GM12878 (cell line): ENCODE measurements at regions not wholly inside any gene's neighbourhood (a gene's known extent, or its start where the extent isn't known, plus 50 kb on each side); places are given as distances from the start of the nearest gene placed in this dataset.

ENCODE experiments used
- ATAC-seq: fragments of 200-7000 bp; cut with Tn5 transposase; 3 replicates; pipeline ENCODE4 v1.9.1; 2020; ENCODE audit warnings: mild to moderate bottlenecking, moderate library complexity
- BruUV-seq: library from RNA; stranded (reverse); fragments of 400-500 nt; replicated peaks from 2 replicates; lab custom pipeline; 2021; lab: Mats Ljungman, UMichigan
- CTCF ChIA-PET: fragments of 300-600 bp; sonication (Branson Sonifier 250); formaldehyde crosslinking; extraction: SDS; loops from one replicate; lab custom pipeline; 2021; ENCODE audit warnings: inconsistent platforms; lab: Yijun Ruan, JAX
- POLR2A ChIA-PET: fragments of 350-600 bp; formaldehyde crosslinking; extraction: SDS; loops from one replicate; lab custom pipeline; 2021; ENCODE audit warnings: inconsistent platforms; lab: Charles Lee
- RAD21 ChIA-PET: fragments of 300-600 bp; sonication (Branson Sonifier 250); formaldehyde crosslinking; loops from one replicate; lab custom pipeline; 2023; ENCODE audit warnings: antibody characterized with exemption; ENCODE audit not compliant: unreplicated experiment; lab: Charles Lee
- SMC1A ChIA-PET: fragments of 300-600 bp; sonication (Branson Sonifier 250); formaldehyde crosslinking; loops from one replicate; lab custom pipeline; 2023; ENCODE audit not compliant: unreplicated experiment, uncharacterized antibody; lab: Charles Lee
- DNase-seq: peaks from one replicate; pipeline ENCODE4 v3.0.0-alpha.2; 2011; ENCODE audit warnings: low read depth, low spot score
- FAIRE-seq: peaks from 3 replicates; lab custom pipeline; 2011; peaks lifted over from hg19 to GRCh38; lab: Jason Lieb, UNC
- H2AFZ ChIP-seq: 2 replicates; pipeline ENCODE4 v1.6.0; 2011; ENCODE audit warnings: low read depth, low read length, control low read depth; ENCODE audit not compliant: control insufficient read depth
- H3K27ac ChIP-seq: 2 replicates; pipeline ENCODE4 v1.5.1; 2011; ENCODE audit warnings: control low read depth; ENCODE audit not compliant: control insufficient read depth, insufficient read depth
- H3K27me3 ChIP-seq, 2 experiments: replicated peaks in 1 of 2; 2 replicates each; pipeline versions ENCODE4 v1.6.0 to v1.6.1; 2011; ENCODE audit warnings: low read length in 1 of 2; ENCODE audit not compliant: control insufficient read depth in 2 of 2, insufficient read depth in 2 of 2
- H3K36me3 ChIP-seq, 2 experiments: 2 replicates each; pipeline ENCODE4 v1.5.1; 2011; ENCODE audit warnings: low read length in 1 of 2; ENCODE audit not compliant: control insufficient read depth in 2 of 2, insufficient read depth in 2 of 2
- H3K4me1 ChIP-seq: 2 replicates; pipeline ENCODE4 v1.6.1; 2011; ENCODE audit warnings: mild to moderate bottlenecking, low read length, moderate library complexity, mixed read lengths; ENCODE audit not compliant: control insufficient read depth, insufficient read depth
- H3K4me2 ChIP-seq: 2 replicates; pipeline ENCODE4 v1.6.0; 2011; ENCODE audit warnings: control low read depth; ENCODE audit not compliant: control insufficient read depth, insufficient read depth
- H3K4me3 ChIP-seq: fragments of 200-600 bp; sonication (generic); 2 replicates; pipeline ENCODE4 v1.5.1; 2016
- H3K79me2 ChIP-seq: 2 replicates; pipeline ENCODE4 v1.6.0; 2011; ENCODE audit warnings: low read length; ENCODE audit not compliant: control insufficient read depth, insufficient read depth
- H3K9ac ChIP-seq: 2 replicates; pipeline ENCODE4 v1.8.0; 2011; ENCODE audit warnings: low read length, control low read depth, mixed read lengths; ENCODE audit not compliant: control insufficient read depth, insufficient read depth
- H3K9me3 ChIP-seq: replicated peaks from 3 replicates; pipeline ENCODE4 v1.5.1; 2011; ENCODE audit warnings: mild to moderate bottlenecking, low read length; ENCODE audit not compliant: control insufficient read depth, insufficient read depth
- H4K20me1 ChIP-seq: 2 replicates; pipeline ENCODE4 v1.6.0; 2011; ENCODE audit not compliant: control insufficient read depth, insufficient read depth
- BRCA1 ChIP-seq: IDR thresholded peaks from 2 replicates; pipeline ENCODE4 v1.6.1; 2011; ENCODE audit warnings: low read depth, low read length, improper control_type of control experiment
- MEF2A ChIP-seq: IDR thresholded peaks from 2 replicates; pipeline ENCODE4 v1.6.1; 2011; ENCODE audit warnings: low read depth, mild to moderate bottlenecking, low read length, moderate library complexity; ENCODE audit not compliant: insufficient read depth
- NFXL1 ChIP-seq: fragments of 450-650 bp; IDR thresholded peaks from 2 replicates; pipeline ENCODE4 v1.6.1; 2017; ENCODE audit warnings: antibody characterized with exemption, mild to moderate bottlenecking, borderline replicate concordance
- RELA ChIP-seq: fragments of 450-650 bp; IDR thresholded peaks from 2 replicates; pipeline ENCODE4 v1.8.0; 2014; ENCODE audit warnings: borderline replicate concordance; ENCODE audit not compliant: partially characterized antibody
- SUPT20H ChIP-seq: IDR thresholded peaks from 2 replicates; pipeline ENCODE4 v1.6.1; 2011; ENCODE audit warnings: low read depth, mild to moderate bottlenecking, low read length, moderate library complexity, borderline replicate concordance; ENCODE audit not compliant: control insufficient read depth
- ZBTB4 ChIP-seq: fragments of 450-650 bp; formaldehyde crosslinking; IDR thresholded peaks from 2 replicates; pipeline ENCODE4 v1.4.0; 2022; ENCODE audit warnings: mild to moderate bottlenecking, moderate library complexity
- ZNF217 ChIP-seq: fragments of 450-650 bp; IDR thresholded peaks from 2 replicates; pipeline ENCODE4 v1.6.1; 2017; ENCODE audit warnings: antibody characterized with exemption, mild to moderate bottlenecking
- WGBS: methylation state at CpG from one replicate; pipeline ENCODE4 v1.1.6; 2016; ENCODE audit warnings: low lambda C conversion rate; ENCODE audit not compliant: insufficient replicate concordance, insufficient coverage; ENCODE audit errors: missing lambda C conversion rate; 5-methylcytosine and 5-hydroxymethylcytosine counted together
- in situ Hi-C: fragments of 300-500 bp; cut with MboI; formaldehyde crosslinking; loops from 9 replicates; pipeline ENCODE4 v1.14.3; 2018; ENCODE audit warnings: mixed read lengths
- intact Hi-C: fragments of 100-400 bp; cut with micrococcal nuclease; formaldehyde crosslinking; loops from one replicate; pipeline ENCODE4 v1.14.2; 2022; ENCODE audit not compliant: unreplicated experiment
- TF ChIP-seq, protein P1 (sequence below): fragments of 450-650 bp; IDR thresholded peaks from 2 replicates; pipeline ENCODE4 v1.6.1; 2017; ENCODE audit warnings: mild to moderate bottlenecking, low read depth, inconsistent platforms; ENCODE audit not compliant: poor library complexity, severe bottlenecking

- TF ChIP-seq ZBTB4 = no peak
- TF ChIP-seq, all 136 proteins: peak for 0
These were observed 342.5 kb upstream of the TMEM229A start (continued) for GRCh38 chr7:124375391-124375790.

DNA sequence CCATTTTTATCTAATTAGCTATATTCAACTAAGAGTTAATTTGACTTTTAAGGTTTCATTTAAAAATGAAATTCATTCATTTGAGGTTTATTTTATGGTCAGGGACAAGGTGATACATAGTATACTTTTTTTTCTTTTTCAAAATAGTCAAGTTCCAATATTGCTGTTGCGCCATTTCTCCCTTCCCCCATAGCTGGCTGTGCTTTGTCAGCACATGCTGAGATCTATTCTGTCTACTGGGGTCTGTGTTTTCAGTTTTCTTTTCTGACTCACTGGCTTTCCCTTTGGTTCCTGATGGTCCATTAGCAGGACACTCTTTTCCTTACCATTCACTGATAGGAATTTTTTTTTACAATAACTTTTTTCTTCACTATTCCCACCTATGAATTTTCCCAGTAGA is 336.4 kb upstream of the TMEM229A start:
- Histone ChIP-seq H4K20me1 (no peaks in the 10 kb centered on the region), H3K4me3 (no peak overlapping the region), H3K4me1 (no peaks in the 10 kb centered on the region), H3K9ac (no peak overlapping the region), H3K9me3 (no peaks in the 10 kb centered on the region), H3K27me3 (no peaks in the 10 kb centered on the region), H3K36me3 (no peaks in the 10 kb centered on the region), H3K79me2 (no peaks in the 10 kb centered on the region), H3K4me2 (no peak overlapping the region), H3K27ac (no peak overlapping the region), H2AFZ (no peak overlapping the region)
- RAD21 ChIA-PET = no interaction called here
- POLR2A ChIA-PET = no interaction called here
- no TSS peak for BruUV-seq
- DNase-seq (no peak), ATAC-seq (no peak), FAIRE-seq (no peak)
- SMC1A ChIA-PET = interaction anchor here (1.3 kb wide), 1 partner anchor 106 kb away, joined by 3 read pairs; no protein-coding TSS in a partner anchor
- intact Hi-C loops (no loop called here), in situ Hi-C loops (no loop called here)
- CTCF ChIA-PET = no interaction called here
- WGBS = 100% methylated on average over 1 of the region's 1 CpG
- TF ChIP-seq NFXL1 (no peak), RELA (no peak), ZBTB4 (no peak), SUPT20H (no peak), MEF2A (no peak), BRCA1 (no peak), ZNF217 (no peak)
- TF ChIP-seq, protein P1, sequence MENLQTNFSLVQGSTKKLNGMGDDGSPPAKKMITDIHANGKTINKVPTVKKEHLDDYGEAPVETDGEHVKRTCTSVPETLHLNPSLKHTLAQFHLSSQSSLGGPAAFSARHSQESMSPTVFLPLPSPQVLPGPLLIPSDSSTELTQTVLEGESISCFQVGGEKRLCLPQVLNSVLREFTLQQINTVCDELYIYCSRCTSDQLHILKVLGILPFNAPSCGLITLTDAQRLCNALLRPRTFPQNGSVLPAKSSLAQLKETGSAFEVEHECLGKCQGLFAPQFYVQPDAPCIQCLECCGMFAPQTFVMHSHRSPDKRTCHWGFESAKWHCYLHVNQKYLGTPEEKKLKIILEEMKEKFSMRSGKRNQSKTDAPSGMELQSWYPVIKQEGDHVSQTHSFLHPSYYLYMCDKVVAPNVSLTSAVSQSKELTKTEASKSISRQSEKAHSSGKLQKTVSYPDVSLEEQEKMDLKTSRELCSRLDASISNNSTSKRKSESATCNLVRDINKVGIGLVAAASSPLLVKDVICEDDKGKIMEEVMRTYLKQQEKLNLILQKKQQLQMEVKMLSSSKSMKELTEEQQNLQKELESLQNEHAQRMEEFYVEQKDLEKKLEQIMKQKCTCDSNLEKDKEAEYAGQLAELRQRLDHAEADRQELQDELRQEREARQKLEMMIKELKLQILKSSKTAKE = no peak
